ENCODE measurements at regions not wholly inside any gene's neighbourhood (a gene's known extent, or its start where the extent isn't known, plus 50 kb on each side); places are given as distances from the start of the nearest gene placed in this dataset.

DNA sequence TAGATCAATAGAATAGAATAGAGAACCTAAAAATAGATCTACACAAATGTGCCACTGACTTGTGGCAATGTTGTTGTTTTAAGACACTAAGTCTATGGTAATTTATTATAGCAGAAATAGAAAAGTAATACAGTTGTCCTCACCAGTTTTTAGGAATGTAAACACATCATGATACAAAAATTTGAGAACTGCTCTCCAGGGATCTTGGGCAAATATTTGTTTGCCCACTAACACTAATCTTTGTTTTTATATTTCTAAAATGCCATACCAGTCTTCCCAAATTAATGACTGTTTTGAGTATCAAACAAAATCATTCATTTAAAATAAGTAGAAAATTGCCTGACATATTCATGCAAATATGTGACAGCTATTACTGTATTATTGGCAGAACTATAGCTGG lies 297.6 kb downstream of the BRINP1 start (continued):
- TF ChIP-seq POU6F1 (CRISPR knock-in tag; IDR thresholded peaks at IDR 0.05; ENCODE audit: borderline replicate concordance, low read depth) (no peak), ARNTL (CRISPR knock-in tag; IDR thresholded peaks at IDR 0.05; ENCODE audit: borderline replicate concordance, low read depth) (no peak), OSR1 (CRISPR knock-in tag; IDR thresholded peaks at IDR 0.05) (no peak), PPARA (CRISPR knock-in tag; IDR thresholded peaks at IDR 0.05; ENCODE audit: borderline replicate concordance) (no peak), ZC3H10 (CRISPR knock-in tag; IDR thresholded peaks at IDR 0.05) (no peak), SNAI2 (CRISPR knock-in tag; IDR thresholded peaks at IDR 0.05) (no peak), ZNF70 (CRISPR knock-in tag; IDR thresholded peaks at IDR 0.05) (no peak), GLIS3 (CRISPR knock-in tag; IDR thresholded peaks at IDR 0.05) (no peak)
- TF ChIP-seq, protein P1, sequence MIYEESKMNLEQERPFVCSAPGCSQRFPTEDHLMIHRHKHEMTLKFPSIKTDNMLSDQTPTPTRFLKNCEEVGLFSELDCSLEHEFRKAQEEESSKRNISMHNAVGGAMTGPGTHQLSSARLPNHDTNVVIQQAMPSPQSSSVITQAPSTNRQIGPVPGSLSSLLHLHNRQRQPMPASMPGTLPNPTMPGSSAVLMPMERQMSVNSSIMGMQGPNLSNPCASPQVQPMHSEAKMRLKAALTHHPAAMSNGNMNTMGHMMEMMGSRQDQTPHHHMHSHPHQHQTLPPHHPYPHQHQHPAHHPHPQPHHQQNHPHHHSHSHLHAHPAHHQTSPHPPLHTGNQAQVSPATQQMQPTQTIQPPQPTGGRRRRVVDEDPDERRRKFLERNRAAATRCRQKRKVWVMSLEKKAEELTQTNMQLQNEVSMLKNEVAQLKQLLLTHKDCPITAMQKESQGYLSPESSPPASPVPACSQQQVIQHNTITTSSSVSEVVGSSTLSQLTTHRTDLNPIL (CRISPR knock-in tag; IDR thresholded peaks at IDR 0.05; ENCODE audit: low read depth), result no peak

GRCh38 chr9:119074017-119074416 lies 295.2 kb downstream of the BRINP1 start:
- no peak for TF ChIP-seq TCF4 (CRISPR knock-in tag; IDR thresholded peaks at IDR 0.05; ENCODE audit: borderline replicate concordance)
- TF ChIP-seq, protein P2, sequence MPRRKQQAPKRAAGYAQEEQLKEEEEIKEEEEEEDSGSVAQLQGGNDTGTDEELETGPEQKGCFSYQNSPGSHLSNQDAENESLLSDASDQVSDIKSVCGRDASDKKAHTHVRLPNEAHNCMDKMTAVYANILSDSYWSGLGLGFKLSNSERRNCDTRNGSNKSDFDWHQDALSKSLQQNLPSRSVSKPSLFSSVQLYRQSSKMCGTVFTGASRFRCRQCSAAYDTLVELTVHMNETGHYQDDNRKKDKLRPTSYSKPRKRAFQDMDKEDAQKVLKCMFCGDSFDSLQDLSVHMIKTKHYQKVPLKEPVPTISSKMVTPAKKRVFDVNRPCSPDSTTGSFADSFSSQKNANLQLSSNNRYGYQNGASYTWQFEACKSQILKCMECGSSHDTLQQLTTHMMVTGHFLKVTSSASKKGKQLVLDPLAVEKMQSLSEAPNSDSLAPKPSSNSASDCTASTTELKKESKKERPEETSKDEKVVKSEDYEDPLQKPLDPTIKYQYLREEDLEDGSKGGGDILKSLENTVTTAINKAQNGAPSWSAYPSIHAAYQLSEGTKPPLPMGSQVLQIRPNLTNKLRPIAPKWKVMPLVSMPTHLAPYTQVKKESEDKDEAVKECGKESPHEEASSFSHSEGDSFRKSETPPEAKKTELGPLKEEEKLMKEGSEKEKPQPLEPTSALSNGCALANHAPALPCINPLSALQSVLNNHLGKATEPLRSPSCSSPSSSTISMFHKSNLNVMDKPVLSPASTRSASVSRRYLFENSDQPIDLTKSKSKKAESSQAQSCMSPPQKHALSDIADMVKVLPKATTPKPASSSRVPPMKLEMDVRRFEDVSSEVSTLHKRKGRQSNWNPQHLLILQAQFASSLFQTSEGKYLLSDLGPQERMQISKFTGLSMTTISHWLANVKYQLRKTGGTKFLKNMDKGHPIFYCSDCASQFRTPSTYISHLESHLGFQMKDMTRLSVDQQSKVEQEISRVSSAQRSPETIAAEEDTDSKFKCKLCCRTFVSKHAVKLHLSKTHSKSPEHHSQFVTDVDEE (CRISPR knock-in tag; IDR thresholded peaks at IDR 0.05), result no peak
- TF ChIP-seq ZFP30 (CRISPR knock-in tag; IDR thresholded peaks at IDR 0.05), result no peak
- ATAC-seq, result no peak

GRCh38 chr9:119078015-119078414 lies 291.2 kb downstream of the BRINP1 start:
- no peak for ATAC-seq
- TF ChIP-seq GLIS3 (CRISPR knock-in tag; IDR thresholded peaks at IDR 0.05) (no peak), ZNF8 (CRISPR knock-in tag; IDR thresholded peaks at IDR 0.05) (no peak), PPARA (CRISPR knock-in tag; IDR thresholded peaks at IDR 0.05; ENCODE audit: borderline replicate concordance) (no peak), SNAI2 (CRISPR knock-in tag; IDR thresholded peaks at IDR 0.05) (no peak), ESRRG (CRISPR knock-in tag; IDR thresholded peaks at IDR 0.05) (no peak)
- TF ChIP-seq, protein P1 (CRISPR knock-in tag; IDR thresholded peaks at IDR 0.05; ENCODE audit: low read depth), result no peak

DNA sequence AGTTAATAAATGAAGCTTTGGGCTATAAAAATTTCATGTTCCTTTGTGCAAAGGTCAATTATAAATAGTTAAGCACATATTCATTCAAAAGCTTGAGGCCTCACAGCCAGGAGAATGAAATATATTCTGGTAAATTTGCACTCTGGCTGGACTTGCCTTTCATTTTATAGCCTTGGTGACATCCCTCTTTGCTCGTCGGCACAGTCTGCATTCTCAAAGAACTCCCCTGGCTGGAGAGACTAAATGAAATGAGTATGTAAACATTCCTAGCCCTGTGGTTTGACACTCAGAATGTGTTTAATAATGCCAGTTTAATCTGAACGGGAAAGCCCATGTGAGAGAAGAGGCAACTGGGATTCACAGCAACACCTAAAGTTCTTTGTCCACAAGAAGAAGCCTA lies 285.6 kb downstream of the BRINP1 start:
- no peak for TF ChIP-seq ARNTL (CRISPR knock-in tag; IDR thresholded peaks at IDR 0.05; ENCODE audit: borderline replicate concordance, low read depth)
- no peak for ATAC-seq

- no peak for ATAC-seq
- TF ChIP-seq TCF4 (CRISPR knock-in tag; IDR thresholded peaks at IDR 0.05; ENCODE audit: borderline replicate concordance) (no peak), ZNF565 (CRISPR knock-in tag; conservative IDR thresholded peaks at IDR 0.05; ENCODE audit: low read depth) (no peak), OSR1 (CRISPR knock-in tag; IDR thresholded peaks at IDR 0.05) (no peak), ZNF8 (CRISPR knock-in tag; IDR thresholded peaks at IDR 0.05) (no peak), SNAI2 (CRISPR knock-in tag; IDR thresholded peaks at IDR 0.05) (no peak), CSDC2 (CRISPR knock-in tag; IDR thresholded peaks at IDR 0.05) (no peak), CSRNP3 (CRISPR knock-in tag; IDR thresholded peaks at IDR 0.05) (no peak), ARNTL (CRISPR knock-in tag; IDR thresholded peaks at IDR 0.05; ENCODE audit: borderline replicate concordance, low read depth) (no peak), RARB (CRISPR knock-in tag; IDR thresholded peaks at IDR 0.05) (no peak), ZC3H10 (CRISPR knock-in tag; IDR thresholded peaks at IDR 0.05) (no peak), BACH2 (CRISPR knock-in tag; IDR thresholded peaks at IDR 0.05; ENCODE audit: borderline replicate concordance) (no peak), ZNF70 (CRISPR knock-in tag; IDR thresholded peaks at IDR 0.05) (no peak), ISL1 (CRISPR knock-in tag; IDR thresholded peaks at IDR 0.05) (no peak), ZFP30 (CRISPR knock-in tag; IDR thresholded peaks at IDR 0.05) (no peak), GLIS3 (CRISPR knock-in tag; IDR thresholded peaks at IDR 0.05) (no peak)
- TF ChIP-seq, protein P2 (CRISPR knock-in tag; IDR thresholded peaks at IDR 0.05), result no peak
- TF ChIP-seq, protein P1 (CRISPR knock-in tag; IDR thresholded peaks at IDR 0.05; ENCODE audit: low read depth), result no peak
Measured at GRCh38 chr9:119086590-119086989, 282.6 kb downstream of the BRINP1 start.
